DND-41 (cell line): ENCODE measurements at regions not wholly inside any gene's neighbourhood (a gene's known extent, or its start where the extent isn't known, plus 50 kb on each side); places are given as distances from the start of the nearest gene placed in this dataset.

Source experiments
- ATAC-seq: fragments of 200-7000 bp; cut with Tn5 transposase; 3 replicates; pipeline ENCODE4 v1.9.1; 2021; ENCODE audit warnings: low read depth; ENCODE audit not compliant: insufficient read depth
- DNase-seq: peaks from one replicate; pipeline ENCODE4 v3.0.0-alpha.2; 2020
- H2AFZ ChIP-seq: 2 replicates; pipeline ENCODE4 v1.6.0; 2012; ENCODE audit warnings: low read depth, low read length
- H3K27ac ChIP-seq: 2 replicates; pipeline ENCODE4 v1.5.1; 2012; ENCODE audit warnings: low read length, inconsistent platforms
- H3K27me3 ChIP-seq: fragments of 200-600 bp; sonication (generic); 2 replicates; pipeline ENCODE4 v1.6.0; 2012; ENCODE audit warnings: low read length, mild to moderate bottlenecking, inconsistent platforms; ENCODE audit not compliant: insufficient read depth, poor library complexity
- H3K36me3 ChIP-seq: 2 replicates; pipeline ENCODE4 v1.5.1; 2012; ENCODE audit warnings: low read length, inconsistent platforms; ENCODE audit not compliant: insufficient read depth
- H3K4me1 ChIP-seq: 2 replicates; pipeline ENCODE4 v1.5.1; 2012; ENCODE audit warnings: mild to moderate bottlenecking, low read length; ENCODE audit not compliant: insufficient read depth
- H3K4me2 ChIP-seq: 2 replicates; pipeline ENCODE4 v1.6.0; 2012; ENCODE audit warnings: mild to moderate bottlenecking, moderate library complexity, low read length, inconsistent platforms; ENCODE audit not compliant: insufficient read depth
- H3K4me3 ChIP-seq, 2 experiments: fragments of 200-600 bp in 1 of 2; shearing (Covaris generic) in 1 of 2; 2 replicates each; pipeline ENCODE4 v1.5.1; 2012 to 2016; ENCODE audit warnings: inconsistent platforms in 2 of 2, low read length in 2 of 2, mild to moderate bottlenecking in 2 of 2, low read depth in 1 of 2, moderate library complexity in 1 of 2
- H3K79me2 ChIP-seq: 2 replicates; pipeline ENCODE4 v1.6.0; 2012; ENCODE audit warnings: low read length, inconsistent platforms; ENCODE audit not compliant: insufficient read depth
- H3K9ac ChIP-seq: 2 replicates; pipeline ENCODE4 v1.6.0; 2012; ENCODE audit warnings: low read depth, mild to moderate bottlenecking, inconsistent platforms, low read length, moderate library complexity
- H3K9me3 ChIP-seq: 2 replicates; pipeline ENCODE4 v1.5.1; 2012; ENCODE audit warnings: low read length, moderate library complexity, mild to moderate bottlenecking, inconsistent platforms; ENCODE audit not compliant: insufficient read depth, severe bottlenecking
- H4K20me1 ChIP-seq: 2 replicates; pipeline ENCODE4 v1.6.0; 2012; ENCODE audit warnings: low read length; ENCODE audit not compliant: insufficient read depth
- CTCF ChIP-seq: IDR thresholded peaks from 2 replicates; pipeline ENCODE4 v1.5.1; 2012; ENCODE audit warnings: borderline replicate concordance, low read length, moderate library complexity, mild to moderate bottlenecking; ENCODE audit not compliant: poor library complexity, severe bottlenecking; ENCODE audit errors: extremely low read depth
- EZH2 ChIP-seq: IDR thresholded peaks from 3 replicates; pipeline ENCODE4 v1.6.1; 2012; ENCODE audit warnings: borderline replicate concordance, low read depth, mild to moderate bottlenecking, moderate library complexity, low read length, inconsistent platforms; ENCODE audit not compliant: severe bottlenecking

GRCh38 chr6:102405860-102406259, 1012.4 kb downstream of the GRIK2 start:
- no peak overlapping the region for H3K9ac ChIP-seq
- no peaks in the 10 kb centered on the region for H3K9me3 ChIP-seq
- no peaks in the 10 kb centered on the region for H3K79me2 ChIP-seq
- DNase-seq, result no peak
- no peaks in the 10 kb centered on the region for H3K27me3 ChIP-seq
- H4K20me1 ChIP-seq, result no peaks in the 10 kb centered on the region
- H3K27ac ChIP-seq, result no peak overlapping the region
- TF ChIP-seq CTCF, result no peak
- TF ChIP-seq EZH2, result no peak
- H3K4me1 ChIP-seq, result no peaks in the 10 kb centered on the region
- H3K36me3 ChIP-seq, result no peaks in the 10 kb centered on the region
- H3K4me3 ChIP-seq, result no peak overlapping the region
- H3K4me2 ChIP-seq, result no peak overlapping the region
- ATAC-seq, result no peak
- no peak overlapping the region for H2AFZ ChIP-seq

- no peaks in the 10 kb centered on the region for H4K20me1 ChIP-seq
- H3K9me3 ChIP-seq, result no peaks in the 10 kb centered on the region
- TF ChIP-seq CTCF (no peak), EZH2 (no peak)
- no peak for DNase-seq
- no peak overlapping the region for H3K4me3 ChIP-seq
- no peaks in the 10 kb centered on the region for H3K4me1 ChIP-seq
- H3K4me2 ChIP-seq, result no peak overlapping the region
- H2AFZ ChIP-seq, result no peak overlapping the region
- no peaks in the 10 kb centered on the region for H3K79me2 ChIP-seq
- H3K9ac ChIP-seq, result no peak overlapping the region
- no peaks in the 10 kb centered on the region for H3K36me3 ChIP-seq
- no peaks in the 10 kb centered on the region for H3K27me3 ChIP-seq
- H3K27ac ChIP-seq, result no peak overlapping the region
- ATAC-seq, result no peak
These were observed 1009.3 kb downstream of the GRIK2 start for GRCh38 chr6:102402635-102403329.

DNA sequence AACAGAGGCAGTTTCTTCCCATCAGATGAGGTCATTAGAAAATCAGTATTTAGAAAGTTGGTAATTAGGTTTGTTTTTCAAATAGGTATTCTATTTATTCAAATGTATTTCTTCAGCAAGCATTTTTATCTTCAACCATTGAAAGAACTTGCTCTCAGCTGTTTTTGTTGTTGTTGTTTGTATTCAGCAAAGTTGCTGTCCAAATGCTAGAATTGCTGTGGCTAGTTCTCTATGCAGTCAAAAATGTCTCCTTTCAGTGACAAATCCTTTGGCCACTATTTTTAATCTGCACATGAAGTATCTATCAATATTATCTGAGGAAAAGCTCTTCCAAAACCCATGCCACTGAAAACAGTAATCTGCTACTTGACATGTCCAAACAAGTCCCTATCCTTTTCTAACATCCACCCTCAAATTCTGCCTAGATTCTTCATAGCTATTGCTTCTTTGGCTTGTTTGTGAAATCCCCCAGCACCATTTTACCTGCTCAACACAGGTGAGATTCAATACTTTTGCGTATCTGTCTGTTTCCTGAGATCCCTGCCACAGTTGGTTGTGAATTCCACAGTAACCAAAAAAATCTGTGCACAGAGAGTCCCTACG, 1005.4 kb downstream of the GRIK2 start:
- Histone ChIP-seq H3K27me3 (no peaks in the 10 kb centered on the region), H3K4me3 (no peak overlapping the region), H3K79me2 (no peaks in the 10 kb centered on the region), H3K36me3 (no peaks in the 10 kb centered on the region), H2AFZ (no peak overlapping the region), H3K9me3 (no peaks in the 10 kb centered on the region), H4K20me1 (no peaks in the 10 kb centered on the region), H3K4me1 (no peaks in the 10 kb centered on the region), H3K9ac (no peak overlapping the region), H3K4me2 (no peak overlapping the region), H3K27ac (no peak overlapping the region)
- TF ChIP-seq CTCF, result no peak
- no peak for TF ChIP-seq EZH2
- DNase-seq (no peak), ATAC-seq (no peak)
